ENCODE measurements at regions not wholly inside any gene's neighbourhood (a gene's known extent, or its start where the extent isn't known, plus 50 kb on each side); places are given as distances from the start of the nearest gene placed in this dataset.

GRCh38 chr18:47313901-47314300, 62.4 kb upstream of the SKOR2 start:
- DNase-seq = no peak

- DNase-seq = no peak
Measured at GRCh38 chr18:47311585-47311984, 60.1 kb upstream of the SKOR2 start.
